ENCODE measurements at regions not wholly inside any gene's neighbourhood (a gene's known extent, or its start where the extent isn't known, plus 50 kb on each side); places are given as distances from the start of the nearest gene placed in this dataset.

GRCh38 chr21:28832013-28832714 lies 160.5 kb downstream of the LTN1 start (continued):
- TF ChIP-seq AFF1 (IDR thresholded peaks at IDR 0.05; ENCODE audit: low read depth in 1 of 2, partially characterized antibody in 2 of 2) (no peak), SMAD2 (IDR thresholded peaks at IDR 0.05; ENCODE audit: low read depth, low read length) (no peak), SFPQ (IDR thresholded peaks at IDR 0.05; ENCODE audit: low read depth, low read length) (no peak), TEAD4 (IDR thresholded peaks at IDR 0.05; ENCODE audit: low read length) (peak; percentile 57; the same call in 1 of the 2 replicates), TEAD4 (CRISPR knock-in tag; IDR thresholded peaks at IDR 0.05; ENCODE audit: borderline replicate concordance) (no peak), DPF2 (IDR thresholded peaks at IDR 0.05) (peak; percentile 81), ZFP1 (CRISPR knock-in tag; IDR thresholded peaks at IDR 0.05) (no peak), ATF3 (IDR thresholded peaks at IDR 0.05) (no peak), ATF3 (CRISPR knock-in tag; conservative IDR thresholded peaks at IDR 0.05) (no peak), TFAP4 (CRISPR knock-in tag; IDR thresholded peaks at IDR 0.05; ENCODE audit: borderline replicate concordance) (no peak), BACH1 (tag; IDR thresholded peaks at IDR 0.05) (peak; percentile 48; the same call in 1 of the 2 replicates), TEAD1 (CRISPR knock-in tag; IDR thresholded peaks at IDR 0.05) (no peak), ZZZ3 (IDR thresholded peaks at IDR 0.05) (no peak), VEZF1 (CRISPR knock-in tag; IDR thresholded peaks at IDR 0.05) (peak; percentile 15; the same call in 1 of the 2 replicates), NEUROD1 (IDR thresholded peaks at IDR 0.05; ENCODE audit: borderline replicate concordance, low read depth, low read length, partially characterized antibody) (no peak), ZNF324 (CRISPR knock-in tag; IDR thresholded peaks at IDR 0.05) (no peak), ZNF696 (CRISPR knock-in tag; conservative IDR thresholded peaks at IDR 0.05) (no peak), HDAC2 (IDR thresholded peaks at IDR 0.05) (no peak), CREM (IDR thresholded peaks at IDR 0.05; ENCODE audit: low read depth) (no peak)
